Loucy (cell line): ENCODE measurements at regions not wholly inside any gene's neighbourhood (a gene's known extent, or its start where the extent isn't known, plus 50 kb on each side); places are given as distances from the start of the nearest gene placed in this dataset.

ENCODE experiments used
- CTCF ChIP-seq: fragments of 200-600 bp; sonication (generic); conservative IDR thresholded peaks from 2 replicates; pipeline ENCODE4 v1.5.1; 2014; ENCODE audit warnings: mild to moderate bottlenecking, antibody characterized with exemption, low read length
- EZH2phosphoT487 ChIP-seq: fragments of 200-600 bp; IDR thresholded peaks from 2 replicates; pipeline ENCODE4 v1.6.1; 2018; ENCODE audit warnings: antibody characterized with exemption, mild to moderate bottlenecking, moderate library complexity, borderline replicate concordance

GRCh38 chr13:88623150-88623549 lies 952.0 kb downstream of the SLITRK5 start:
- TF ChIP-seq CTCF (no peak), EZH2phosphoT487 (no peak)
